Epithelial cell of esophagus (primary cell): ENCODE measurements at regions not wholly inside any gene's neighbourhood (a gene's known extent, or its start where the extent isn't known, plus 50 kb on each side); places are given as distances from the start of the nearest gene placed in this dataset.

Source experiments
- DNase-seq: peaks from one replicate; pipeline ENCODE4 v3.0.0; 2010; ENCODE audit warnings: low read depth
- H3K4me3 ChIP-seq: 2 replicates; pipeline ENCODE4 v1.5.1; 2011; ENCODE audit warnings: mild to moderate bottlenecking, low read length, control low read depth
- CTCF ChIP-seq: IDR thresholded peaks from 2 replicates; pipeline ENCODE4 v1.5.1; 2011; ENCODE audit warnings: low read depth, mild to moderate bottlenecking, low read length, control low read depth, inconsistent platforms; ENCODE audit not compliant: insufficient read depth; ENCODE audit errors: missing control alignments

GRCh38 chr10:42986633-42987032 lies 90.2 kb upstream of the RET start:
- H3K4me3 ChIP-seq = no peak overlapping the region
- no peak for TF ChIP-seq CTCF
- no peak for DNase-seq

GRCh38 chr10:42987121-42987541 lies 89.7 kb upstream of the RET start:
- TF ChIP-seq CTCF = no peak
- DNase-seq = no peak
- no peak overlapping the region for H3K4me3 ChIP-seq

GRCh38 chr10:42987575-42987974 lies 89.3 kb upstream of the RET start:
- no peak for DNase-seq
- TF ChIP-seq CTCF = no peak
- no peak overlapping the region for H3K4me3 ChIP-seq

GRCh38 chr10:42988069-42988468 lies 88.8 kb upstream of the RET start:
- no peak for TF ChIP-seq CTCF
- no peak for DNase-seq
- no peak overlapping the region for H3K4me3 ChIP-seq

- H3K4me3 ChIP-seq = no peak overlapping the region
- no peak for TF ChIP-seq CTCF
- no peak for DNase-seq
These were observed 88.1 kb upstream of the RET start for GRCh38 chr10:42988517-42989395.

- H3K4me3 ChIP-seq = no peak overlapping the region
- no peak for TF ChIP-seq CTCF
- no peak for DNase-seq
These were observed 87.4 kb upstream of the RET start for GRCh38 chr10:42989481-42989921.
